ENCODE measurements at regions not wholly inside any gene's neighbourhood (a gene's known extent, or its start where the extent isn't known, plus 50 kb on each side); places are given as distances from the start of the nearest gene placed in this dataset.

DNA sequence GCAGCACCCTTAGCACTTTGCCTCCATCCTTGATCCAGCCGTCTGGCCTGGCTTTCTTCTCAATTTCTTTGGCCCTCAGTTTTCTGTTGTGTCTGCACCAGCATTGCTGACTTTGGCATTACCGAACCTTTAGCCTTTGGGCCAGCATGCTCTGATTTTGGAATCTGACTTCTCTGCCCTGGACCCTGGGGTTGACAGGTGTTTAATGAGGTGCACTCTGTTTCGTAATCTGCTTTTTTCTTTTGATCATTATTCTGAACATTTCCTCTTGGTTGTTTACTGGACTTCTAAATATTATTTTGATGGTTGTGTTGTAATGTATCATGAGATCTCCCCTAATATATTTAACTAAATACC lies 71.5 kb upstream of the ENPP6 start:
- DNase-seq (ENCODE audit: low read depth in 1 of 2, low spot score in 2 of 2) (no peak), FAIRE-seq (no peak)
- ChIA-PET POLR2A (ENCODE audit: partially characterized antibody) (no interaction called here), CTCF (ENCODE audit: partially characterized antibody) (interaction anchor here (1.7 to 3.3 kb wide), 2 partner anchors 25 to 217 kb away, joined by 4 to 9 read pairs; no protein-coding TSS in a partner anchor)
- H4K8ac ChIP-seq (ENCODE audit: extremely low read depth, insufficient read depth, low read length): no peak overlapping the region
- H2BK120ac ChIP-seq (replicated peaks; ENCODE audit: low read depth, low read length): no peak overlapping the region
- H3K9me3 ChIP-seq (ENCODE audit: insufficient read depth in 2 of 2, low read depth in 1 of 2, low read length in 1 of 2): no peaks in the 10 kb centered on the region
- peaks cover 0 to 6% (median 2%) of the 10 kb centered on the region in 4 experiments; a peak in 3 of 7 replicates for H3K4me1 ChIP-seq (replicated peaks in 1 of 4; ENCODE audit: control insufficient read depth in 3 of 4, insufficient read depth in 4 of 4, low read length in 3 of 4)
- H4K91ac ChIP-seq (replicated peaks; ENCODE audit: insufficient read length, low read length): no peak overlapping the region
- no peak overlapping the region for H2BK15ac ChIP-seq (ENCODE audit: low read length)
- no peak overlapping the region for H2BK5ac ChIP-seq (ENCODE audit: low read depth, low read length)
- no peaks in the 10 kb centered on the region for H3K79me1 ChIP-seq (ENCODE audit: low read depth, low read length)
- no peak overlapping the region for H3K14ac ChIP-seq (ENCODE audit: insufficient read length)
- no peak overlapping the region for H3K4ac ChIP-seq (replicated peaks; ENCODE audit: insufficient read length, low read depth, low read length)
- no peak overlapping the region for H3K4me2 ChIP-seq (ENCODE audit: insufficient read depth in 1 of 2, low read depth in 2 of 2, low read length in 2 of 2)
- no peak overlapping the region for H3K23ac ChIP-seq (ENCODE audit: insufficient read length)
- no peak overlapping the region; the same call in 1 of the 2 replicates for H2BK12ac ChIP-seq (ENCODE audit: low read depth, low read length)
- H3K27ac ChIP-seq (ENCODE audit: low read depth, low read length): no peak overlapping the region
- H3K9ac ChIP-seq (replicated peaks in 1 of 4; ENCODE audit: extremely low read depth in 1 of 4, low read depth in 3 of 4, low read length in 3 of 4): no peak overlapping the region
- no peak overlapping the region; the same call in 1 of the 2 replicates for H3K18ac ChIP-seq (ENCODE audit: extremely low read depth, low read length)
- peaks cover 7% of the 10 kb centered on the region; the same call in 1 of the 2 replicates for H3K23me2 ChIP-seq (ENCODE audit: low read depth, low read length)
- no peaks in the 10 kb centered on the region for H3K79me2 ChIP-seq (ENCODE audit: control insufficient read depth in 1 of 2, insufficient read depth in 2 of 2, low read length in 2 of 2)
- H4K5ac ChIP-seq (ENCODE audit: insufficient read length, low read depth, low read length): no peak overlapping the region
- no peak overlapping the region for H2BK20ac ChIP-seq (ENCODE audit: low read length)
- no peak overlapping the region for H3K56ac ChIP-seq (replicated peaks; ENCODE audit: insufficient read length, low read depth, low read length)
- H3K27me3 ChIP-seq (replicated peaks in 1 of 4; ENCODE audit: control insufficient read depth in 3 of 4, extremely low read depth in 1 of 4, insufficient read depth in 3 of 4, low read length in 3 of 4): no peaks in the 10 kb centered on the region
- 84% methylated on average over 3 of the region's 3 CpGs; no CpG with 5 or more reads in 1 of the 2 experiments for WGBS, 2 experiments (ENCODE audit: extremely low coverage in 1 of 2, insufficient coverage in 1 of 2, insufficient read length in 1 of 2, insufficient replicate concordance in 2 of 2, low coverage in 1 of 2, low lambda C conversion rate in 2 of 2, missing lambda C conversion rate in 1 of 2)
- no peak overlapping the region for H3K4me3 ChIP-seq (ENCODE audit: extremely low read depth in 1 of 4, insufficient read depth in 2 of 4, low read depth in 3 of 4, low read length in 4 of 4)
- H2AK5ac ChIP-seq (ENCODE audit: low read depth, low read length): no peak overlapping the region
- H4K20me1 ChIP-seq (replicated peaks in 1 of 2; ENCODE audit: control insufficient read depth in 1 of 2, insufficient read depth in 2 of 2, low read length in 2 of 2): no peaks in the 10 kb centered on the region
- H3K36me3 ChIP-seq (ENCODE audit: control insufficient read depth in 2 of 4, insufficient read depth in 4 of 4, low read length in 3 of 4): no peaks in the 10 kb centered on the region
- H2AFZ ChIP-seq (ENCODE audit: low read length): no peak overlapping the region
- TF ChIP-seq TEAD4 (IDR thresholded peaks at IDR 0.05; ENCODE audit: low read depth, low read length): no peak
- TF ChIP-seq, protein P1, sequence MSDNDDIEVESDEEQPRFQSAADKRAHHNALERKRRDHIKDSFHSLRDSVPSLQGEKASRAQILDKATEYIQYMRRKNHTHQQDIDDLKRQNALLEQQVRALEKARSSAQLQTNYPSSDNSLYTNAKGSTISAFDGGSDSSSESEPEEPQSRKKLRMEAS (IDR thresholded peaks at IDR 0.05): no peak
- TF ChIP-seq CBX8 (IDR thresholded peaks at IDR 0.05; ENCODE audit: borderline replicate concordance, low read depth, low read length): no peak
